Transverse colon (tissue), 4 donors: ENCODE measurements at regions not wholly inside any gene's neighbourhood (a gene's known extent, or its start where the extent isn't known, plus 50 kb on each side); places are given as distances from the start of the nearest gene placed in this dataset.
A peak's percentile ranks its signal among the peaks of the same experiment; 100 is the strongest.

Experiments used
- DNase-seq: peaks from one replicate; pipeline ENCODE4 v3.0.0-alpha.2; 2019
- H3K27ac ChIP-seq, 4 donors: fragments of 200-600 bp; sonication (generic); 2 replicates each; pipeline ENCODE4 v1.5.1; 2016 to 2018; ENCODE audit warnings: inconsistent platforms in 4 of 4
- H3K27me3 ChIP-seq: fragments of 200-600 bp; sonication (generic); 2 replicates; pipeline ENCODE4 v1.5.1; 2017; ENCODE audit warnings: inconsistent platforms
- H3K36me3 ChIP-seq, 4 donors: fragments of 200-600 bp; sonication (generic); 2 replicates each; pipeline ENCODE4 v1.5.1; 2017 to 2019; ENCODE audit warnings: inconsistent platforms in 4 of 4
- H3K4me1 ChIP-seq, 4 donors: fragments of 200-600 bp; sonication (generic); 2 replicates each; pipeline ENCODE4 v1.5.1; 2017 to 2020; ENCODE audit warnings: inconsistent platforms in 4 of 4
- H3K4me3 ChIP-seq, 4 donors: fragments of 200-600 bp; sonication (generic); 1 replicate in 1 of 4; 2 replicates in 3 of 4; pipeline versions ENCODE4 v1.5.1 to v1.6.1; 2017 to 2019; ENCODE audit warnings: inconsistent platforms in 4 of 4
- H3K9me3 ChIP-seq, 2 donors: fragments of 200-600 bp; sonication (generic); 2 replicates each; pipeline ENCODE4 v1.5.1; 2017 to 2019; ENCODE audit warnings: inconsistent platforms in 2 of 2
- EP300 ChIP-seq: sonication (generic); formaldehyde crosslinking; IDR thresholded peaks from one replicate; pipeline ENCODE4 v1.6.1; 2017; ENCODE audit warnings: antibody characterized with exemption, low read depth
- POLR2A ChIP-seq: fragments of 450-650 bp; IDR thresholded peaks from one replicate; pipeline ENCODE4 v1.6.1; 2016; ENCODE audit warnings: antibody characterized with exemption, mild to moderate bottlenecking, moderate library complexity
- POLR2AphosphoS5 ChIP-seq, 3 donors: sonication (generic); formaldehyde crosslinking; IDR thresholded peaks; one replicate each; pipeline ENCODE4 v1.6.1; 2016; ENCODE audit warnings: antibody characterized with exemption in 3 of 3
- WGBS, 2 donors: methylation state at CpG; one replicate each; pipeline ENCODE4 v1.1.5; 2018; ENCODE audit warnings: low coverage in 1 of 2; 5-methylcytosine and 5-hydroxymethylcytosine counted together
- in situ Hi-C, 4 donors: fragments of 200-750 bp; cut with MboI; loops; one replicate each; pipeline versions ENCODE4 v1.15.0 to v1.15.1; 2017; ENCODE audit warnings: low sequenced_read_pairs in 3 of 4, low pct_ligation_motif_present in 1 of 4, low pct_unique_long_range_greater_than_20kb in 1 of 4
- intact Hi-C: fragments of 100-400 bp; cut with DNase I; formaldehyde crosslinking; loops from one replicate; pipeline ENCODE4 v1.15.1; 2023; ENCODE audit warnings: low total_unique reads
- TF ChIP-seq, protein P1 (sequence below), 5 experiments: fragments of 200-600 bp in 3 of 5; fragments of 450-650 bp in 2 of 5; sonication (generic) in 3 of 5; IDR thresholded peaks; 1 replicate in 2 of 5; 2 replicates in 3 of 5; pipeline ENCODE4 v1.5.1; 2016 to 2017; ENCODE audit warnings: antibody characterized with exemption in 5 of 5, inconsistent platforms in 3 of 5, mild to moderate bottlenecking in 2 of 5, moderate library complexity in 1 of 5

DNA sequence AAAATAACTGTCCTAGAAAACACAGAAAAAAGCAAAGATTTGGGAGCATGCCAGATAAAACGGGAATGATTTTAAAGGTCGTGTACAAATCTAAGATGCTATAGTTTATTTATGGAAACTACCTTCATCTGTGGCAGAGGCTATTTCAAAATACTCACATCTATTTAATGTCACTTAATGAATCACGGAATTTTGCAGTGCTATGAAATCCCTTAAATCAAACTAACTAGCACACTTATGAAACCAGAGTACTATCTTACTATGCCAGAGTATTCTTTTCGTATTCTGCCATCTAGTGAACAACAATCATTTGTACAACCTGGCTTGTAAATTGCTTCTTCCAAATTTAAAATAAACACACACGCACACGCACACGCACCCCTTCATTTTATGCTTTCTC, 77.9 kb upstream of the BMP5 start:
- Histone ChIP-seq H3K4me3 (no peak overlapping the region), H3K27me3 (no peaks in the 10 kb centered on the region), H3K4me1 (peaks cover 0 to 3% (median 0%) of the 10 kb centered on the region in 4 donors), H3K9me3 (no peaks in the 10 kb centered on the region), H3K36me3 (no peaks in the 10 kb centered on the region), H3K27ac (no peak overlapping the region)
- TF ChIP-seq POLR2AphosphoS5 (IDR thresholded peaks at IDR 0.05), result no peak
- TF ChIP-seq, protein P1, sequence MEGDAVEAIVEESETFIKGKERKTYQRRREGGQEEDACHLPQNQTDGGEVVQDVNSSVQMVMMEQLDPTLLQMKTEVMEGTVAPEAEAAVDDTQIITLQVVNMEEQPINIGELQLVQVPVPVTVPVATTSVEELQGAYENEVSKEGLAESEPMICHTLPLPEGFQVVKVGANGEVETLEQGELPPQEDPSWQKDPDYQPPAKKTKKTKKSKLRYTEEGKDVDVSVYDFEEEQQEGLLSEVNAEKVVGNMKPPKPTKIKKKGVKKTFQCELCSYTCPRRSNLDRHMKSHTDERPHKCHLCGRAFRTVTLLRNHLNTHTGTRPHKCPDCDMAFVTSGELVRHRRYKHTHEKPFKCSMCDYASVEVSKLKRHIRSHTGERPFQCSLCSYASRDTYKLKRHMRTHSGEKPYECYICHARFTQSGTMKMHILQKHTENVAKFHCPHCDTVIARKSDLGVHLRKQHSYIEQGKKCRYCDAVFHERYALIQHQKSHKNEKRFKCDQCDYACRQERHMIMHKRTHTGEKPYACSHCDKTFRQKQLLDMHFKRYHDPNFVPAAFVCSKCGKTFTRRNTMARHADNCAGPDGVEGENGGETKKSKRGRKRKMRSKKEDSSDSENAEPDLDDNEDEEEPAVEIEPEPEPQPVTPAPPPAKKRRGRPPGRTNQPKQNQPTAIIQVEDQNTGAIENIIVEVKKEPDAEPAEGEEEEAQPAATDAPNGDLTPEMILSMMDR (IDR thresholded peaks at IDR 0.05), result peak in 3 of 5 experiments; percentile 12 to 23 (median 15)
- no peak for TF ChIP-seq EP300
- no peak for TF ChIP-seq POLR2A
- in situ Hi-C loops, result no loop called here
- intact Hi-C loops, result no loop called here
- no peak for DNase-seq
- WGBS, 2 donors, result 25 to 30% methylated on average over 7 of the region's 7 CpGs

DNA sequence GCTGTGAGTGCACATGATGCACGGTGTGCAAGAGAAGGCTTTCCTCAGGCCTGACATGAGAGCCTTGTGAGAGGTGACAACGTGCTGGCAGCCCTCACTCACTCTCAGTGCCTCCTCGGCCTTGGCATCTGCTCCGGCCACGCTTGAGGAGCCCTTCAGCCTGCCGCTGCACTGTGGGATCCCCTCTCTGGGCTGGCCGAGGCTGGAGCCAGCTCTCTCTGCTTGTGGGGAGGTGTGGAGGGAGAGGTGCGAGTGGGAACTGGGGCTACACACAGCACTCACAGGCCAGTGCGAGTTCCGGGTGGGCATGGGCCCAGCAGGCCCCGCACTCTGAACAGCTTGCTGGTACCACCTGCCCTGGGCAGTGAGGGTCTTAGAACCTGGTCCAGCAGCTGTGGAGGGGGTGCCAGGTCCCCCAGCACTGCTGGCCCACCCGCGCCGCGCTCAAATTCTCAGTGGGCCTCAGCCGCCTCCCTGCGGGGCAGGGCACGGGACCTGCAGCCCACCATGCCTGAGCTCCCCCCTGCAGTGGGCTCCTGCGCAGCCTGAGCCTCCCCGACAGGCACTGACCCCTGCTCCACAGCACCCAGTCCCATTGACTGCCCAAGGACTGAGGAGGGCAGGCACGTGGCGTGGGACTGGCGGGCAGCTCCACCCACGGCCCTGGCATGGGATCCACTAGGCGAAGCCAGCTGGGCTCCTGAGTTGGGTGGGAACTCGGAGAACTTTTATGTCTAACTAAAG, 74.9 kb upstream of the BMP5 start:
- Histone ChIP-seq H3K4me1 (peaks cover 0 to 3% (median 0%) of the 10 kb centered on the region in 4 donors), H3K36me3 (no peaks in the 10 kb centered on the region), H3K4me3 (no peak overlapping the region), H3K9me3 (no peaks in the 10 kb centered on the region), H3K27ac (no peak overlapping the region), H3K27me3 (no peaks in the 10 kb centered on the region)
- TF ChIP-seq POLR2A (no peak), EP300 (no peak), POLR2AphosphoS5 (IDR thresholded peaks at IDR 0.05) (no peak)
- TF ChIP-seq, protein P1 (IDR thresholded peaks at IDR 0.05), result no peak
- 93% methylated on average over 17 of the region's 26 CpGs; no CpG with 5 or more reads in 1 of the 2 donors for WGBS, 2 donors
- DNase-seq, result no peak
- intact Hi-C loops (no loop called here), in situ Hi-C loops (no loop called here)

DNA sequence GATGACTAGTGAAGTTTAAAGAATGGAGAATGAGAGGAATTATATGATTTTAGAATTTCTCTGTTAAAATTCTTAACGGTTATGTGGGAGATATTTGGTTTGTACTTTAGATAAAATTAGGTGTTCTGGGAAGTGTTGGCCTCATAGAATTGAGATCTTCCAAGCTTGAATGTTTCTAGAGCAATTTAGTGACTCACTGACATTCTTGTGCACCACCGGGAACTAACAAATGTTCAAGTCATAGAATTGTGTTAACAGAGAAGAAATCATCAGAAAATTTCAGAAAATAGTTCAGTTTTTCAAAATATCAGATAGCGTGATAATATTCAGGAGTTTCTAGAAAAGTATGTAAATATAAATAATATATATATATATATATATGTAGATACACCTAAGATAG, 67.9 kb upstream of the BMP5 start:
- no peaks in the 10 kb centered on the region for H3K36me3 ChIP-seq
- in situ Hi-C loops, result no loop called here

DNA sequence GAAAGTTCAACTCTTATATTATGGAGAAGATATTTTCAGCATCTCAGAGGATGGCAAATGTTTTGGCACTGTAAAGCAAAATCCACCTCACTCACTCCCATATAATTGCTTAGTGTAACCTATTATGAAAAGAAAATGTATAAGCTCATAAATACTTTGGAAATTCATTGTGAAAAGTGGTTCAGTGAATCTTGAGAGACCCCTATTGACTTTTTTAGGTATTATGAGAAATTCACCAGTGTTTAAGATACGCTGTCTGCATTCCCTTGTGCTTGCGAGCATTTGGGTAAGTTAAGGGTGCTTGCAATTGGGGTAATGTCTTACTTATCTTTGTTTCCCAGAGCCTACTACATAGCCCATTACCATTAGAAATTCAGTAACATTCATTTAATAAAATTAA, 66.3 kb upstream of the BMP5 start:
- in situ Hi-C loops, result no loop called here

More for the DNA sequence above, 67.9 kb upstream of the BMP5 start:
- Histone ChIP-seq H3K9me3 (no peaks in the 10 kb centered on the region), H3K27ac (no peak overlapping the region), H3K4me3 (no peak overlapping the region), H3K4me1 (no peaks in the 10 kb centered on the region), H3K27me3 (no peaks in the 10 kb centered on the region)
- TF ChIP-seq POLR2A, result no peak
- TF ChIP-seq POLR2AphosphoS5 (IDR thresholded peaks at IDR 0.05), result no peak
- TF ChIP-seq EP300, result no peak
- WGBS, 2 donors, result 69 to 90% methylated on average over 3 of the region's 3 CpGs
- intact Hi-C loops, result loop anchor here (5.0 kb wide), 1 partner anchor 796 kb away; no protein-coding TSS in a partner anchor
- no peak for DNase-seq

DNA sequence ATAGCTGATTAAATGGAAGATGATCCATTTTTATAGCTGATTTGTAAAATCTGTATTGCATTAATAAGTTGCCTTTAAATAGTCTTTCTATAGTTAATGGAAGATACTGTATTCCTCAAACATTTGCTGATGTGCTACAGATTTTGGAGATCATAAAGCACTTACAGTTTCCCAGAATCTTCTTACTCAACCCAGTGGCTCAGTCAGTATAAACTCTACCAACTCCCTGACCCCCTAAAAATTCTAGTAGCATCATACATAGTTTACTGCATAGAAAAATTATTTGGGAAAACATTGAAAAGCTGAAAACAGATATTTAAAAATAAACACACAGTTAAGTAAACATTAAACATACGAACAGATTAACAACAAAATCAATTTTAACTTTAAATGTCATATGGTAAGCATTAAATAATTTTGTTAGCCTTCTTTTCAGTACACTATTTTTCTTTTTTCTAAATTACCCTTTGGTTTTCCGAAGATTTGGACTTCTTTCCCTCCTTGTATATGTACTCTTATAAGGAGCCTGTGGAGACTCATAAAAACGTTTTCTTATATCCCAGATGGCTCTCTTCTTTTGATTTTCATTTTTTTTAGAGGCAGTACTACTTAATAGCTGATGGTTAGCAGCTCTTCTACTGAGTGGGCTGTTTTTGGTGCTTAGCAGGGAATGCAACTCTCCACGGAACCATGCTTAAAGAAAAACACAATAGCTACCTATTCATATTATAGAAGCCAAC, 62.7 kb upstream of the BMP5 start:
- no peaks in the 10 kb centered on the region for H3K27me3 ChIP-seq
- in situ Hi-C loops, result no loop called here
- H3K9me3 ChIP-seq, result no peaks in the 10 kb centered on the region
- no peak overlapping the region for H3K27ac ChIP-seq
- H3K4me3 ChIP-seq, result no peak overlapping the region
- H3K4me1 ChIP-seq, result no peaks in the 10 kb centered on the region
- TF ChIP-seq POLR2A (no peak), EP300 (no peak), POLR2AphosphoS5 (IDR thresholded peaks at IDR 0.05) (no peak)
- TF ChIP-seq, protein P1 (IDR thresholded peaks at IDR 0.05), result no peak
- no peaks in the 10 kb centered on the region for H3K36me3 ChIP-seq
- DNase-seq, result no peak
- intact Hi-C loops, result no loop called here
- WGBS, 2 donors, result 37 to 47% methylated on average over 4 of the region's 4 CpGs

More for the DNA sequence above, 66.3 kb upstream of the BMP5 start:
- no peak overlapping the region for H3K27ac ChIP-seq
- no peaks in the 10 kb centered on the region for H3K36me3 ChIP-seq
- intact Hi-C loops, result loop anchor here (5.0 kb wide), 1 partner anchor 794 kb away; no protein-coding TSS in a partner anchor
- no peaks in the 10 kb centered on the region for H3K27me3 ChIP-seq
- H3K4me1 ChIP-seq, result no peaks in the 10 kb centered on the region
- no peaks in the 10 kb centered on the region for H3K9me3 ChIP-seq
- 85 to 100% methylated on average over 2 of the region's 2 CpGs for WGBS, 2 donors
- no peak for TF ChIP-seq POLR2AphosphoS5 (IDR thresholded peaks at IDR 0.05)
- H3K4me3 ChIP-seq, result no peak overlapping the region
- no peak for DNase-seq
